HG02642 (cell line): ENCODE measurements at regions not wholly inside any gene's neighbourhood (a gene's known extent, or its start where the extent isn't known, plus 50 kb on each side); places are given as distances from the start of the nearest gene placed in this dataset.

Source experiments
- ATAC-seq: cut with Tn5 transposase; IDR thresholded peaks from one replicate; pipeline ENCODE4 v1.9.1; 2021; ENCODE audit warnings: mild to moderate bottlenecking; ENCODE audit not compliant: unreplicated experiment, poor library complexity

DNA sequence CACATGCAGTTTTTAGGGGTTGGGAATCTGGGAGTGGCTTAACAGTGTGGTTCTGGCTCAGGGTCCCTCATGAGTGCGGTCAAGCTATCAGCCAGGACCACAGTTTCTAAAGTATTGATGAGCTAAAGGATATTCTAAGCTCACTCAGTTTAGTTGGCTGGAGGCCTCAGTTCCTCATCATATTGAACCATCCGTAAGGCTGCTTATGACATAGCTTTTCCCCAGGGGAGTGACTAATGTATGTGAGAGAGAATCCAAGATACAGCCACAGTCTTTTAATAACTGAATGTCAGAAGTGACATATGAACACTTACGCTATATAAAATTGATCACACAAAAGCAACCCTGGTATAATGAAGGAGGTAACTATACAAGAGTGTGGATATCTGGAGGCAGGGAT, 245.3 kb downstream of the POLR1F start:
- ATAC-seq: no peak

DNA sequence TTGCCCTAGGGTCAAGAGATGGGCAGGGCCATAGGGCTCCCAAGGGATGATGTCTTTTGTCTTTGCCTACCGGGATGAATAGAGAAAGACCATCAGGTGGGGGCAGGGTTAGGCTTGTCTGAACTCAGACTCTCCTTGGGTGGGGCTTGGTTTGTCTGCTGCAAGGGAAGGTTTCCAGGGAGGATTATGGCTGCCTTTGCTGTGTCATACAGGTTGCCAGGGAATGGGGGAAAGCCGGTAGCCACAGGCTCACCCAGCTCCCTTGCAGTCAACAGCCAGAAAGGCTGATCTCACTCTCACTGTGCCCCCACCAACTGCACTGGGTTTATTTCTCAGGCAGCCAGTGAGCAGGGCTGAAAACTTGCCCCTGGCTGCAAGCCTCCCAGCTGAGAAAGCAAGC, 253.2 kb downstream of the POLR1F start:
- ATAC-seq: no peak

DNA sequence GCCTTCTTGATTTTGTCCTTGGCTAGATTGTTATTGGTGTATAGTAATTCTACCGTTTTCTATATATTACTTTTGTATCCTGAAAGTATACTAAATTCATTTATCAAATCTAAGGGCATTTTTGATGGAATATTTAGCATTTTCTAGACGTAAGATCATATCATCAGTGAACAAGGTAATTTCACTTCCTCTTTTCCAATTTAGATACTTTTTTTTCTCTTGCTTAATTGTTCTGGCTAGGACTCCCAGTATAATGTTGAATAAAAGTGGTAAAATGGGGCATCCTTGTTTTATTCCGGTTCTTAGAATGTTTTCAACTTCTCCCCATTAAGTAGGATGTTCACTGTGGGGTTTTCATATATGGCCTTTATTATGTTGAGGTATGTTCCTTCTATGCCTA, 260.7 kb downstream of the POLR1F start:
- ATAC-seq: no peak

DNA sequence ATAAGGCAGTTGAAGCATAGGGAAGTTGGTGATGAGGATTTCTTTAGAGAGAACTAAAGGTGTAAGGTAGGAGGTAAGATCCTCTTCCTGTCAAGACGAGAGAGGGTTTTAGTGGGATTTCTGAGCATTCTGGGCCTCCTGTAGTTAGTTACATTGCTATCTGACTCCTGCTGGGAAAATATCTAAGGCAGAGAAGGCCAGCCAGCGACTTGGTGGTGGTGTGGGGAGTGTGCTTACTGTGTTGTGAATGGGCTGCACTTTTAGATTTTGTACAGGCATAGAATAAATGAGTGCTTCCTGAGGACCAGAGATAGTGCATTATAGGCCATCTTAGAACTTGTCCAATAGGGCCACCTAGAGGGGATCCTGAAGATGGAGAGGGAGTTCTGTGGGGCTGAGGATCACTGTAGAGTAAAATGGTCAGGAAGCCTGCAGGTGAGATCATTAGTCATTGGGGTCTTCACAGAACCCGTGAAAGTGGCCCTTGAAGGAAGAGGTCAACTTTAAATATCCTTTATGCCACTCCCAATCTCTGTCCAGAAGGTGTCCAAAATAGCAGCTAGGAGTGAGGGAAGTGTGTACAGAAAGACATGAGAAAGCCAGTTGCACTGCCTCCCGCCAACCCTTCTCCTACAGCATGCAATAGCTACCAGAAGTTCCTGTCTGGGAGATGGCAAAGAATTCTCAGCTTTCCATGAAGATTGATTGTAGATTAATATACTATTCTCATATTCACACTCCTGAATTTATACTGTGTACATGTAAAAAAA, 266.6 kb downstream of the POLR1F start:
- no peak for ATAC-seq

DNA sequence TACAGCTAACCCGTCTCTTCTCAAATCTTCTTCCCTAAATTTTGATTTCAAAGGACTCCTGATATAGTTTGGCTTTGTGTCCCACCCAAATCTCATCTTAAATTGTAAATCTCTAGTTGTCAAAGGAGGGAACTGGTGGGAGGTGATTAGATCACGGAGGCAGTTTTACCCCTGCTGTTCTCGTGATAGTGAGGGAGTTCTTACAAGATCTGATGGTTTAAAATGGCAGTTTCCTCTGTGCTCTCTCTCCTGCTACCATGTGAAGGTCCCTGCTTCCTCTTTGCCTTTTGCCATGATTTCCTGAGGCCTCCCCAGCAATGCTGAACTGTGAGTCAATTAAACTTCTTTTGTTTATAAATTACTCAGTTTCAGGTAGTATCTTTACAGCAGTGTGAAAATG, 269.3 kb downstream of the POLR1F start:
- no peak for ATAC-seq

DNA sequence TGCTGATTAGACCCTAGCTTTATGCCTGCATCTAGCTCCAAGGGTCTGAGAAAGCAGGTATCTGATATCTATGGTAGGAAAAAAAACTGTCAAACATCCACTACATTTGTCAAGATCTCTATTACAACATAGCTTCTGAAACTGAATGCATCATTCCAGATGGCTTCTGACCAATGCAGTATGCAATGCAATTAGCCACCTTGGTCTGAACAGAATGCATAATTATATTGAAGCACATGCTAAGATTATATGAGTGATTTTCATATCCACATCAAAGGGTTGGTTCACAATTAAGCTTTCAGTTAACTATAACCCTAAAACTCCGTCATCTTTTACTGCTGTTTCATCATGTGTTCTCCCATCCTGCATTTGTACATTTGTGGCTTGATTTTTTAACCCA, 271.4 kb downstream of the POLR1F start:
- no peak for ATAC-seq

DNA sequence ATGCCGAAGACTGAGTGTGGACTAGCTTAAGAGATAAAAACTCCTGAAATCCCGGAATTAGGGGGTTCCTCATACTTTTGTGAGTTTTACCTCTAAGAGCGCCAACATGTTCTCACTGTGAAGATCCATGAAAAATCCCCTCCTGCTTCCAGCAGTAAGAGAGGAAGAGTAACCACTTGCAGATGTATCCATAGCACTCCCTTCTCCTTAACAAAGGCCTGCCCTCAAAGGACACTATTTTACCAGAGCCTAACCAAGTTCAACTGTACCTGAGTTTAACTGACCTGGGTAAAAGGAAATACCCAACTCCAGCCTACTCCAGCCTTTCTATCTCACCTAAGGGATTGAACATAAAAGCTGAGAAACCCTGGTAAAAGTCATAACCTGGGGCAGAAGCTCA, 280.9 kb downstream of the POLR1F start:
- no peak for ATAC-seq

DNA sequence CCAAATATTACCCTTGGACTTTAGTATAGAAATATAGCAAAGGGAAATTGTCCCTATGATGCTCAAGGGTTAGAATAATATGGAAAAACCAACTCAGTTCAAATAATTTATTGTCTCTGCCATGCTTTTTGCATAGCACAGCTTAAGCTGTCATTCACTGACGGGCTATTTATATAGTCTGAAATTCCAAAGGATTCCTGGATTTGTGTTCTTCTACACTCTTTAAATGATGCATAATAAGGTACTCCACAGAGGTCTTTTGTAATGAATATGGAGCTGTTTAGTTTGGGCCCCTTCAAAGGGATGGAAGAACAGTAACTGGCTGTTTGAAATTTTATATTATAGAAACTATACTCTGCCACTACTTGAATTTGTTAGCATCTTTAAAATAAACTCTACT, 276.6 kb upstream of the FERD3L start:
- ATAC-seq: no peak

DNA sequence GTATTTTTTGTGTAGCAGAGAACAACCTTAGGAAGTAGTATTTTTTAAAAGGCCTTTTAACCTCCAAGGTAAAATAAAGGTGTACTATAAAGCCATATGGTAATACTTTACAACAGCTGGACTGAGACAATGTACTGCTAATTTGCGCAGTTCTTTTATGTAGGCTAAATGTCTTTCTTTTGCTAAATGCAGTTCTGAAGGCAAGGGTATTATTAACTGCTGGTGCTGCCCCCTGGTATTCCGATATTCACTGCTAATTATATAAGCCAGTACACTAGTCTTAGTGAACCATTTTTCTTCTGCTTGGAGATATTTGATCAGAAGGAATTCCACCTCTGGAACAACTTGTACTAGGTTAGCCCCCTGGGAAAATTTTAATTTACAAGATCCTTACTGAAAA, 272.0 kb upstream of the FERD3L start:
- no peak for ATAC-seq

DNA sequence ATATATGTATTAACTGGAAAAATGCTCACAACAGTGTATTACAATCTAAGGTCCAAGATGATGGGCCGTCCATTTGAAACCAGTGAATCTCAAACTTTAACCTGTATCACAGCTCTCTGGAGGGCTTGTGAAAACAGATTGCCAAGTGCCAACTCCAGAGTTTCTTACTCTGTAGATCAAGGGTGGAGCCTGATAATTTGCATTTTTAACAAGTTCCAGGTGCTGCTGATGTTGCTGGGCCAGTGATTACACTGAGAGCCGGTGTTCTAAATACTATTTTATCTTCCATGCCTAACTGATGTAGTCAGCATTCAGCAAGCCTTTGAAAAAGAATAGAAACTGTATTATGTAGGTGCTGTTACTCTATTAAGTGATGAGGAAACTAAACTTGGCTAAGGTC, 269.9 kb upstream of the FERD3L start:
- ATAC-seq: no peak

DNA sequence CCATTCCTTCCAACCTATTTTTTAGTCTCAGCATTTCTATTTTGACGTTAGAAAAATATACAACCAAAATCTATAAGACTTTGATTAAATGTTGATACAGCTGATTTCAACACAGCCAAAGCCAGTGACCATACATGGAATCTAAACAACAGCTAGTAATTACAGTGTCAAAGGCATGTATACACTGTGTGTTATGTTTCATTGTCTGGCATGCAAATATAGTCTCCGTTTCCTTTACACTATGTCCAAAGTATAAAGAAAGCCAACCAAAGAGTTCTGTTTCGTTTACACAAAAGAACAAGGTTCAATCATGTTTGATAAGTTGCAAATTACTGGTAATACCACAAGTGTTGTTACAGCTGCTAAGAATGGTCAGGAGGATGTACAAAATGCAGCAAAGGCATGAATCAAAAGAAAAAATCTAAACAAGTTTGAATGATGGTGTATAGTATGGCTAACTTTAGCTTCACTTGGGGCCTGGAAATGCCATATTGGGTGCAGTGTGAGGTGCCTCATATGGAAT, 268.3 kb upstream of the FERD3L start:
- no peak for ATAC-seq

DNA sequence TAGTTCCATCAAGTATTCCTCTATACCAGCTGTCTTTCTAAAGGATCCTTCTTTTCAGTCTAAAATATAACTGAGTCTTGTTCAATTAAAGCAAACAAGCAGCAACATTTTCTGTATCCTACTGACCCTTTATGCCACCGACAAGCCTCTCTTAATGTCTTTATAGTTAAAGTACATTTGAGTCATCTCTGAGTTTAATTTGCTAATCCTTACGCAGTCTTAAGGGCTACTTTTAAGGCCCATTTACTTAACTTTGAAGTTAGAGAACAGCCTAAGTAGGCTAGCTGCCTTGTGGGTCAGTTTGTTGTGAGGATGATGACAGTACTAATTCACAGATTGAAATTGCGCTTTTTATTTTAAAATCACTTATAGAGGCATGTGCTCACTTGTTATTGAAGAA, 265.5 kb upstream of the FERD3L start:
- no peak for ATAC-seq

DNA sequence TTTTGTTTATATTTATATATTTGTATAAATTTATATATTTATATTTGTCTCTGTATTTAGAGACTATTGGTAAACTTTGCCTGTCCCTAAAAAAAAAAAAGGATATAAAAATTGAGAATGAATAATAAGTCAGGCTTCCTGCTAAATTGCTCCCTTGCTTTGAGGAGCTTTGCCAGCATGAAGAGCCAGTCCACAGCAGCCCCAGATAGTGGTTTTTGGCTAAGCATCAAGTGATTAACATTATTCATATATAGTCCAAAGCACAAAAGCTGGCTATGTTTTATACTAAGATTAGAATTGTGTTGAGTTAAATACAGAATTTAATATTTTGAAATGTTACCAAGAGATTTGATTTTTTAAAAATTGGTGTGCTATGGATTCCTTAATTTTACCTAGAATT, 264.9 kb upstream of the FERD3L start:
- no peak for ATAC-seq

DNA sequence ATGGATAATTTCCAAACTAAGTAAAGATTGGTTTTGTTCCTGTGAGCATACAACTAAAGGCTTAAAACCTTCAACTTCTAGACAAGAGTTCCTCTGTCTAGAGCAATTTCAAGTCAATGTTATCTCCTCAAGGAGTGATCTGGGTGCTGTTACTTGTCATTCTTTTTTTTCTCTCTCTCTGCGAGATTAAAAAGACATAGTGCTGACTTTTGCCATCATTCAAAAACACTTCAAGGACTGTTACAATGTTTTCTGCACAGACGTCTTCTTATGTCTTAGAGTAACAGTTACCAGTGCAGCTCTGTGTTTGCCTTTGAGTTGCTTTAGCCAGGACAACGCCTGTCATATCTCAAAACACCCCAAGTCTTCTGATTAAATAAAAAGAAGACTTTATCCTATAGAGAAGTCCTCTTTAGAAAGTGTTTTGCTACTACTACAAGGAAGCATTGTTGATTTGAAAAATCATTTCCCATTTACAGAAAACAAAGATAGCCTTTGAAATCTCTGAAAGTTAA, 263.5 kb upstream of the FERD3L start:
- ATAC-seq: no peak

DNA sequence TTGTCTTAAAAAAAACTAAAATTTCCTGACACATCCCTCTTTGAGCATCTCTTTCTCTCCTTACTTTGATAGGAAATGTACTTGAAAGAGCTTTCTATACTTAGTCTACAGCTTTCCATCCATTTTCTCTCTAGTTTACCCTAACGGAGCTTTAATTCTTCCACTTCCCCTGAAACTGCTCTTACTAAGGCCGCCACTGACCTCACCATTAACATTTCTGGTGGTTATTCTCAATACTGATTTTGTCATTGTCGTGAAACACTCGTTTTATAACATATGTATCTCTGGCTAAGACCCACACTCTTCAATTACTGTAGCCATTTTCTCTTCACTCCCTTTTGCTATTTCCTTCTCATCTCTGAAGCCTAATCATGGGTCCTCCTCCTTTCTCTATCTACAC, 262.0 kb upstream of the FERD3L start:
- ATAC-seq: no peak

DNA sequence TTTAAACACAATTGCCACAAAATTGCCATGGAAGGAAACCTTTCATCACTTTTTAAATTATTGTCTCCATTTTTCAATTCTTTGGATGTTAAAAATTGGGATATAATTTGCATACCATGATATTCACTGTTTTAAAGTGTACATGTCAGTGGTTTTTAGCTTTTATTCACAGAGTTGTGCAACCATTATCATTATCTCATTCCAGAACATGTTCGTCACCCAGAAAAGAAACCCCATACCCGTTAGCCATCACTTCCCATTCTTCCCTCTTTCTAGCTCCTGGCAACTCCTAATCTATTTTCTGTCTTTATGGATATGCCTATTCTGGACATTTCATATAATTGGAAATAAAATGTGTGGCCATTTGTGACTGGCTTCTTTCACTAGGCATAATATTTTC, 260.3 kb upstream of the FERD3L start:
- no peak for ATAC-seq

DNA sequence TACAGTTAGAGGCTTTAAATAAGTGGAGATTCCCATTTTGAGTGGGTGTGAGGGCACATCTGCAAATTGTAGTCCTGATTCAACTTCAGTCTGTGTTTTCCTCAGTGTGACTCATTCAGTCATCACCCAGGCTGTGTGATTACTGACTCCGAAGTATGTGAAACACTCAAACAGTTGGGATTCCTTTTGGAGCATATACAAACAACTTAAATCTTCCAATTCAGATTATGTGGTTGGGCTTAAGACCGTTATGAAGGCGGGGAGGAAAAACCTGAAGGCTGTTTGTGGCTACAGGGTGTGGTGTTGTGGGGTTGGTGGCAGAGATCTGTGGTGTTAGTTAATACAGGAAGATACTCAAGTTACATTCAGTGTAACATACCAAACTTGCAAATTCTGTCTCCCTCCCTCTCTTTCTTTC, 259.7 kb upstream of the FERD3L start:
- no peak for ATAC-seq

DNA sequence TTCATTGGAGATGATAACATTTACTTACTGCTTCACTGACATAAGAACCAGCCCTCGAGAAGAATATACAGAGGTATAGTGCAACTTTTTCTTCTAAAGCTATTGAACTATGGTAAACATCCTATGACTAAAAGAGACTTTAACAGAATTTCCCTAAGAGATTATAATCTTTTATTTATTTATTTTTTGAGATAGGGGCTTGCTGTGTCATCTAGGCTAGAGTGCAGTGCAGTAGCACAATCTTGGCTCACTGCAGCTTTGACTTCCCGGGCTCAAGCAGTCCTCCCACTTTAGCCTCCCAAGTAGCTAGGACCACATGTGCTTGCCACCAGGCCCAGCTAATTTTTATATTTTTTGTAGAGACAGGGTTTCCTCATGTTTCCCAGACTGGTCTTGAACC, 258.5 kb upstream of the FERD3L start:
- no peak for ATAC-seq

DNA sequence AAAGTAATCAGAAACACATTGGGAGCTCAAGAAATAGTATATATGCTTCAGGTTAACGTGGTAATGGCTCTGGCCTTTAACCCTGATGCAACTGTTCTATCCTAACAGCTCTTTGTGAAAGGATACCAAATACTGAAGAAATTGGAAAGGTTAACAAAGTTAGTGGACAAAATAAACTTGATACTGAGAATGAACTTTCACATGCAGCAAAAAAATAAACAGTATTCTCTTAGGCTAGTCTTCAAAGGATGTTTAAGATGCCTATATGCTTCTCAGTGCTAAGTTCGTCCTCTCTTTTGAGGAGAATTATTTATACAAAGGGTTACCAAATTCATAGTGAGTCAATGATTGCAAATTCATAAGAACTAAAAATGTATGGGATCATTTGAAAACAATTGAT, 256.2 kb upstream of the FERD3L start:
- ATAC-seq: no peak

DNA sequence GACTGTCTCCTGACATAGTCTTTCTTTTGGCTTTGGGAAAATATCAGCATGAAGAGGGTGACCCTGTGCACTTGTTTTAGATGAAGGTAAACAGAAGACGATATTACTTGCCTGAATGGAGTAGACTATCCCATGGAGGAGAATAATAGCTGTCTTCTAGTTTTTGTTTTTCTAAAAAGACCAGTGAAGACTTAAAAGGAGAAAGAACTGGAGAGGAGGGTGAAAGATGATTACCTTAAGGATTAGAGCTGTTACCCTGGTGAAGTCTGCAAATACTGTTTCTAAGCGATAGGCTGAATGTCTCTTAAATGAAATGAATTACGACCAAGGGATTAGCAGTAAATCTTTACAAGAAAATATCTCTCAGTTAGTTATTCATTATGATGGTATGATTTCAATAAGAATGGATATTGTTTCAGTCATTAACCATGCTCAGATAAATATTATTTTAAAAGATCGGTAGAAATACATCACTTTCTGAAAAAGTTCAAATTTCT, 255.6 kb upstream of the FERD3L start:
- no peak for ATAC-seq

DNA sequence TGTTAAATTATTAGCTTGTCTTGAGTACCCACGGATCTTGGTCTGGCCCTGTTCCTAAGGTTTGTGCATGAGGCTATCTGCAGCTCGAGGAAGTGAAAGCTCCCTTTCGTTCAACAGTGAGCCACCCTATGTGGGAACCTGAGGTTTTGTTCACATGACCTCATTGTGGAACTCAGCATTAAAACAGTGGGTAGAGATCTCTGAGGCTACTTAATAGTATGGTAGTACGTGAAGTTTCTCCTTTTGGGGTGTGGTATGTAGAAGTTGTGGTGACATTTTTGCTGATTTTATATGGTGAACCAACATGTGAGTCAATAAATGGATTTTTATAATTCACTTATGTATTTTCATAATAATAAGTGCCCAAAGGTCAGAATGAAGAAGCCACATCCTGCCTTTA, 252.7 kb upstream of the FERD3L start:
- peak; percentile 84 for ATAC-seq

DNA sequence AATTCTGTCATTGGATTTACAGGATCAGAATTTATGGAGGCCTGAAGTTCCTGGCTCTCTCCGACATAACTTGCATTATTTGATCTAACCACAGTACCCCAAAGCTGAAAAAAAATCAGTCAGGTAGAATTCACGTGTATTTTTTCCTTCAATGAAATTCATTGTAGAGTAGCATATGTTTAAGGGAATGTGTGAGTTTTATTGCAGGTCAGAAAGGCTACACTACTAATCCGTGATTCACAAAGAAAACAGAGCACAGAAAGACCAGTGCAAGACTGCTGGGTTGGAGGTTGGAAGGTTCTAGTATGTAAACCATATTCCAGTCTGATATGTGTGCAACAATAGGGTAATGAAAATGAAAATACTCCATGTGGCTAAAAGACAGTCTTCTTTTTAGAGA, 247.0 kb upstream of the FERD3L start:
- ATAC-seq: no peak
